K562 (cell line): ENCODE measurements at regions not wholly inside any gene's neighbourhood (a gene's known extent, or its start where the extent isn't known, plus 50 kb on each side); places are given as distances from the start of the nearest gene placed in this dataset.
"Not testable (repeated sequence)": the region's sequence is repeated elsewhere in the genome, so short reads cannot be mapped to it uniquely, and the experiment has no call there.

Experiments used
- CLOCK ChIP-seq: fragments of 250-450 bp; sonication (Bioruptor Pico); IDR thresholded peaks from 2 replicates; pipeline ENCODE4 v1.4.0; 2020; ENCODE audit warnings: mild to moderate bottlenecking, moderate library complexity, borderline replicate concordance
- CTCF ChIP-seq, 3 experiments: IDR thresholded peaks in 2 of 3; conservative IDR thresholded peaks in 1 of 3; 2 replicates each; pipeline ENCODE4 v1.5.1; 2011 to 2012; ENCODE audit warnings: low read length in 3 of 3, mild to moderate bottlenecking in 3 of 3, control low read depth in 2 of 3, improper control_type of control experiment in 1 of 3, inconsistent platforms in 1 of 3, low read depth in 1 of 3, mixed read lengths in 1 of 3, moderate library complexity in 1 of 3; ENCODE audit not compliant: insufficient read depth in 2 of 3
- EP300 ChIP-seq: IDR thresholded peaks from 2 replicates; pipeline ENCODE4 v1.6.1; 2012; ENCODE audit warnings: low read length, improper control_type of control experiment
- MXD1 ChIP-seq: fragments of 250-450 bp; sonication (Bioruptor Pico); IDR thresholded peaks from 2 replicates; pipeline ENCODE4 v1.8.0; 2021; ENCODE audit warnings: borderline replicate concordance, mild to moderate bottlenecking, moderate library complexity; ENCODE audit not compliant: poor library complexity, severe bottlenecking
- NFXL1 ChIP-seq: fragments of 450-650 bp; formaldehyde crosslinking; IDR thresholded peaks from 2 replicates; pipeline ENCODE4 v1.4.0; 2021; ENCODE audit warnings: mild to moderate bottlenecking
- SOX6 ChIP-seq: fragments of 450-650 bp; IDR thresholded peaks from 2 replicates; pipeline ENCODE4 v1.6.1; 2014; ENCODE audit warnings: mild to moderate bottlenecking
- ZNF24 ChIP-seq: fragments of 450-650 bp; IDR thresholded peaks from 2 replicates; pipeline ENCODE4 v1.6.1; 2016
- TF ChIP-seq, protein P1 (sequence below): fragments of 450-650 bp; IDR thresholded peaks from one replicate; pipeline ENCODE4 v1.6.1; 2018; ENCODE audit warnings: mild to moderate bottlenecking, moderate library complexity; ENCODE audit not compliant: partially characterized antibody
- TF ChIP-seq, protein P2 (sequence below): sonication (generic); formaldehyde crosslinking; IDR thresholded peaks from 2 replicates; pipeline ENCODE4 v1.8.0; 2023; ENCODE audit warnings: mild to moderate bottlenecking, missing genetic modification reagents

DNA sequence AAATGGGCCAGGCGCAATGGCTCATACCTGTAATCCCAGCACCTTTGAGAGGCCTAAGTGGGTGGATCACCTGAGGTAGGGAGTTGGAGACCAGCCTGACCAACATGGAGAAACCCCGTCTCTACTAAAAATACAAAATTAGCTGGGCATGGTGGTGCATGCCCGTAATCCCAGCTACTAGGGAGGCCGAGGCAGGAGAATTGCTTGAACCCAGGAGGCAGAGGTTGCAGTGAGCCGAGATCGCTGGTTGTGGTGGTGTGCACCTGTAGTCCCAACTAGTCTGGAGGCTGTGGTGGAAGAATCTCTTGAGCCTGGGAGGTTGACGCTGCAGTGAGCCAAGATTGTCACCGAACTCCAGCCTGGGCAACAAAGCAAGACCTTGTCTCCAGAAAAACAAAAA lies 50.5 kb upstream of the ZNF217 start:
- not testable (repeated sequence) for TF ChIP-seq CLOCK; NFXL1 (CRISPR knock-in tag); MXD1 (CRISPR knock-in tag); SOX6; ZNF24; EP300; CTCF (IDR thresholded peaks at IDR 0.05 in 2 of 3, conservative IDR thresholded peaks at IDR 0.05 in 1 of 3; ENCODE audit: insufficient read depth in 2 of 3, low read depth in 1 of 3, low read length in 3 of 3)
- TF ChIP-seq, protein P1, sequence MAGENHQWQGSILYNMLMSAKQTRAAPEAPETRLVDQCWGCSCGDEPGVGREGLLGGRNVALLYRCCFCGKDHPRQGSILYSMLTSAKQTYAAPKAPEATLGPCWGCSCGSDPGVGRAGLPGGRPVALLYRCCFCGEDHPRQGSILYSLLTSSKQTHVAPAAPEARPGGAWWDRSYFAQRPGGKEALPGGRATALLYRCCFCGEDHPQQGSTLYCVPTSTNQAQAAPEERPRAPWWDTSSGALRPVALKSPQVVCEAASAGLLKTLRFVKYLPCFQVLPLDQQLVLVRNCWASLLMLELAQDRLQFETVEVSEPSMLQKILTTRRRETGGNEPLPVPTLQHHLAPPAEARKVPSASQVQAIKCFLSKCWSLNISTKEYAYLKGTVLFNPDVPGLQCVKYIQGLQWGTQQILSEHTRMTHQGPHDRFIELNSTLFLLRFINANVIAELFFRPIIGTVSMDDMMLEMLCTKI: not testable (repeated sequence)
- TF ChIP-seq, protein P2, sequence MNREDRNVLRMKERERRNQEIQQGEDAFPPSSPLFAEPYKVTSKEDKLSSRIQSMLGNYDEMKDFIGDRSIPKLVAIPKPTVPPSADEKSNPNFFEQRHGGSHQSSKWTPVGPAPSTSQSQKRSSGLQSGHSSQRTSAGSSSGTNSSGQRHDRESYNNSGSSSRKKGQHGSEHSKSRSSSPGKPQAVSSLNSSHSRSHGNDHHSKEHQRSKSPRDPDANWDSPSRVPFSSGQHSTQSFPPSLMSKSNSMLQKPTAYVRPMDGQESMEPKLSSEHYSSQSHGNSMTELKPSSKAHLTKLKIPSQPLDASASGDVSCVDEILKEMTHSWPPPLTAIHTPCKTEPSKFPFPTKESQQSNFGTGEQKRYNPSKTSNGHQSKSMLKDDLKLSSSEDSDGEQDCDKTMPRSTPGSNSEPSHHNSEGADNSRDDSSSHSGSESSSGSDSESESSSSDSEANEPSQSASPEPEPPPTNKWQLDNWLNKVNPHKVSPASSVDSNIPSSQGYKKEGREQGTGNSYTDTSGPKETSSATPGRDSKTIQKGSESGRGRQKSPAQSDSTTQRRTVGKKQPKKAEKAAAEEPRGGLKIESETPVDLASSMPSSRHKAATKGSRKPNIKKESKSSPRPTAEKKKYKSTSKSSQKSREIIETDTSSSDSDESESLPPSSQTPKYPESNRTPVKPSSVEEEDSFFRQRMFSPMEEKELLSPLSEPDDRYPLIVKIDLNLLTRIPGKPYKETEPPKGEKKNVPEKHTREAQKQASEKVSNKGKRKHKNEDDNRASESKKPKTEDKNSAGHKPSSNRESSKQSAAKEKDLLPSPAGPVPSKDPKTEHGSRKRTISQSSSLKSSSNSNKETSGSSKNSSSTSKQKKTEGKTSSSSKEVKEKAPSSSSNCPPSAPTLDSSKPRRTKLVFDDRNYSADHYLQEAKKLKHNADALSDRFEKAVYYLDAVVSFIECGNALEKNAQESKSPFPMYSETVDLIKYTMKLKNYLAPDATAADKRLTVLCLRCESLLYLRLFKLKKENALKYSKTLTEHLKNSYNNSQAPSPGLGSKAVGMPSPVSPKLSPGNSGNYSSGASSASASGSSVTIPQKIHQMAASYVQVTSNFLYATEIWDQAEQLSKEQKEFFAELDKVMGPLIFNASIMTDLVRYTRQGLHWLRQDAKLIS (CRISPR knock-in tag): not testable (repeated sequence)
